ENCODE measurements at regions not wholly inside any gene's neighbourhood (a gene's known extent, or its start where the extent isn't known, plus 50 kb on each side); places are given as distances from the start of the nearest gene placed in this dataset.

GRCh38 chr16:6976716-6977115, 355.9 kb upstream of the RBFOX1 start:
- ATAC-seq: no peak
- Histone ChIP-seq H3K4me1 (no peaks in the 10 kb centered on the region), H3K9me3 (no peaks in the 10 kb centered on the region), H3K27ac (no peak overlapping the region), H3K36me3 (no peaks in the 10 kb centered on the region), H3K27me3 (no peaks in the 10 kb centered on the region), H3K4me3 (no peak overlapping the region)
- DNase-seq: no peak
- intact Hi-C loops (cut with DNase I; ENCODE audit: low total_unique reads): no loop called here
- in situ Hi-C loops (cut with MboI; ENCODE audit: low sequenced_read_pairs in 4 of 4): no loop called here
- TF ChIP-seq CTCF (IDR thresholded peaks at IDR 0.05 in 4 of 5, conservative IDR thresholded peaks at IDR 0.05 in 1 of 5) (no peak), POLR2A (IDR thresholded peaks at IDR 0.05) (no peak)

- Histone ChIP-seq H3K4me3 (no peak overlapping the region), H3K27ac (no peak overlapping the region), H3K4me1 (no peaks in the 10 kb centered on the region), H3K36me3 (no peaks in the 10 kb centered on the region), H3K9me3 (no peaks in the 10 kb centered on the region), H3K27me3 (no peaks in the 10 kb centered on the region)
- intact Hi-C loops (cut with DNase I; ENCODE audit: low total_unique reads) (no loop called here), in situ Hi-C loops (cut with MboI; ENCODE audit: low sequenced_read_pairs in 4 of 4) (no loop called here)
- no peak for TF ChIP-seq POLR2A (IDR thresholded peaks at IDR 0.05)
- TF ChIP-seq CTCF (IDR thresholded peaks at IDR 0.05 in 4 of 5, conservative IDR thresholded peaks at IDR 0.05 in 1 of 5): no peak
- ATAC-seq (no peak), DNase-seq (no peak)
Measured at GRCh38 chr16:6970171-6970857, 362.3 kb upstream of the RBFOX1 start.

GRCh38 chr16:6969594-6969993, 363.1 kb upstream of the RBFOX1 start:
- no peak for TF ChIP-seq CTCF (IDR thresholded peaks at IDR 0.05 in 4 of 5, conservative IDR thresholded peaks at IDR 0.05 in 1 of 5)

GRCh38 chr16:6967796-6968320, 364.8 kb upstream of the RBFOX1 start:
- H3K27me3 ChIP-seq: no peaks in the 10 kb centered on the region
- in situ Hi-C loops (cut with MboI; ENCODE audit: low sequenced_read_pairs in 4 of 4) (no loop called here), intact Hi-C loops (cut with DNase I; ENCODE audit: low total_unique reads) (no loop called here)
- H3K27ac ChIP-seq: no peak overlapping the region
- DNase-seq: no peak
- ATAC-seq: no peak
- H3K4me1 ChIP-seq: no peaks in the 10 kb centered on the region
- no peaks in the 10 kb centered on the region for H3K9me3 ChIP-seq
- no peak overlapping the region for H3K4me3 ChIP-seq
- TF ChIP-seq CTCF (IDR thresholded peaks at IDR 0.05 in 4 of 5, conservative IDR thresholded peaks at IDR 0.05 in 1 of 5): no peak
- TF ChIP-seq POLR2A (IDR thresholded peaks at IDR 0.05): no peak
- no peaks in the 10 kb centered on the region for H3K36me3 ChIP-seq

More at GRCh38 chr16:6969594-6969993, 363.1 kb upstream of the RBFOX1 start:
- no peak overlapping the region for H3K4me3 ChIP-seq
- H3K27me3 ChIP-seq: no peaks in the 10 kb centered on the region
- H3K4me1 ChIP-seq: no peaks in the 10 kb centered on the region
- H3K27ac ChIP-seq: no peak overlapping the region
- ATAC-seq (no peak), DNase-seq (no peak)
- intact Hi-C loops (cut with DNase I; ENCODE audit: low total_unique reads) (no loop called here), in situ Hi-C loops (cut with MboI; ENCODE audit: low sequenced_read_pairs in 4 of 4) (no loop called here)
- H3K9me3 ChIP-seq: no peaks in the 10 kb centered on the region
- H3K36me3 ChIP-seq: no peaks in the 10 kb centered on the region

GRCh38 chr16:6966925-6967324, 365.7 kb upstream of the RBFOX1 start:
- in situ Hi-C loops (cut with MboI; ENCODE audit: low sequenced_read_pairs in 4 of 4): no loop called here
- ATAC-seq (no peak), DNase-seq (no peak)
- no peak overlapping the region for H3K27ac ChIP-seq
- H3K4me3 ChIP-seq: no peak overlapping the region
- no peaks in the 10 kb centered on the region for H3K36me3 ChIP-seq
- intact Hi-C loops (cut with DNase I; ENCODE audit: low total_unique reads): no loop called here
- H3K9me3 ChIP-seq: no peaks in the 10 kb centered on the region
- H3K4me1 ChIP-seq: no peaks in the 10 kb centered on the region
- no peaks in the 10 kb centered on the region for H3K27me3 ChIP-seq
- TF ChIP-seq POLR2A (IDR thresholded peaks at IDR 0.05) (no peak), CTCF (IDR thresholded peaks at IDR 0.05 in 4 of 5, conservative IDR thresholded peaks at IDR 0.05 in 1 of 5) (no peak)
